ENCODE measurements at regions not wholly inside any gene's neighbourhood (a gene's known extent, or its start where the extent isn't known, plus 50 kb on each side); places are given as distances from the start of the nearest gene placed in this dataset.
"Not testable (repeated sequence)": the region's sequence is repeated elsewhere in the genome, so short reads cannot be mapped to it uniquely, and the experiment has no call there.

GRCh38 chr2:90298983-90299382 is 1607.5 kb downstream of the RPIA start:
- DNase-seq: not testable (repeated sequence)

GRCh38 chr2:90322982-90323381 is 1631.5 kb downstream of the RPIA start:
- DNase-seq: not testable (repeated sequence)

GRCh38 chr2:90323612-90324558 is 1632.4 kb downstream of the RPIA start:
- DNase-seq: peak; percentile 15

GRCh38 chr2:90324672-90325071 is 1633.2 kb downstream of the RPIA start:
- not testable (repeated sequence) for DNase-seq

- DNase-seq: not testable (repeated sequence)
These were observed 1634.4 kb downstream of the RPIA start for GRCh38 chr2:90325796-90326353.

- not testable (repeated sequence) for DNase-seq
These were observed 1664.1 kb downstream of the RPIA start for GRCh38 chr2:90355546-90355945.

GRCh38 chr2:90359344-90359743 is 1667.9 kb downstream of the RPIA start:
- DNase-seq: not testable (repeated sequence)

GRCh38 chr2:90359887-90360730 is 1668.6 kb downstream of the RPIA start:
- not testable (repeated sequence) for DNase-seq

- DNase-seq: not testable (repeated sequence)
These were observed 1669.2 kb downstream of the RPIA start for GRCh38 chr2:90360731-90361035.
